HG02884 (cell line): ENCODE measurements at regions not wholly inside any gene's neighbourhood (a gene's known extent, or its start where the extent isn't known, plus 50 kb on each side); places are given as distances from the start of the nearest gene placed in this dataset.
"Not testable (repeated sequence)": the region's sequence is repeated elsewhere in the genome, so short reads cannot be mapped to it uniquely, and the experiment has no call there.

Experiments used
- ATAC-seq: cut with Tn5 transposase; IDR thresholded peaks from one replicate; pipeline ENCODE4 v1.9.1; 2021; ENCODE audit warnings: mild to moderate bottlenecking, moderate library complexity; ENCODE audit not compliant: unreplicated experiment

DNA sequence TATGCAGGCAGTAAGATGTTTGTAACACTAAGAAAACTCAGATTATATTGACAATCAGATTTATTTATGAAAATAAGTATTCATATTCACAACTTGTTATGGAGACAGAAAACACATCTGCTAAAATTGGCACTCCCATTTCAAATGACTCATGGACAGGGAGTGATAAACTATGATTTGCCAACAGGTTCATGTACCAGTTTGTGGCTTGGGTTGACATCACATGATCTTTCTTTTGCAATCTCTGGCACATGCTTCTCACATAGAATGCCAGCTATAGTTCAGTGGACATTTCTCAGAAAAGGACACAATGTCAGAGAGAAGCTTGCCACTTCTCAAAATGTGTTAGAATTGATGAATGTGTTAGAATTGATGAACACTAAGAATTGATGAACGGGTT, 663.2 kb upstream of the ANKRD30A start:
- no peak for ATAC-seq

DNA sequence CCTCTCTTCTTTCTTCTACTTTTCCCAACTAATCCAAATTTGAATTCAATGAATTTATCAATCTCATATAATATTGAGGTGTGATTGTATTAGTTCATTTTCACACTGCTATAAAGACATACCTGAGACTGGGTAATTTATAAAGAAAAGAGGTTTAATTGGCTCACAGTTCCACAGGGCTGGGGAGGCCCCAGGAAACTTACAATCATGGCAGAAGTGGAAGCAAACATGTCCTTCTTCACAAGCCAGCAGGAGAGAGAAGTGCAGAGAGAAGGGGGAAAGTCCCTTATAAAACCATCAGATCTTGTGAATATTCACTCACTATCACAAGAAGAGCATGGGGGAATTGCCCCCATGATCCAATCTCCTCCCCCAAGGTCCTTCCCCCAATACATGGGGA, 667.0 kb upstream of the ANKRD30A start:
- not testable (repeated sequence) for ATAC-seq

DNA sequence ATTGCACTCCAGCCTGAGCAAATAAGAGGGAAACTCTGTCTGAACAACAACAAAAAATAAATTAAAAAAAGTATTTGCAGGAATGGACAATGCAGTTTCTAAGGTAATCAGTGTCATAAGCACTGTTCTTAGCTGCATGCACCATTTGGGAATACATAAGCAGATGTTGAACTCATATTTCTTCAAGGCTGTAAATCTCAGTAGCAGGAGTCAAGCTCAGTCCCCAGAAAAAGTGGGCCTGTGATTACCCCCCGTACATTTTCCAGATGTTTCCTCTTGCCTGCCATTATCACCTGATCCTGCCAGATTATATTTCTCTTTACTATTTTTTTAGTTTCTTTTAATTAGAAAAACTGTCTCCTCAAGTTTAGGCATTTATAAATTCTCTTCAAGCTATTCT, 667.6 kb upstream of the ANKRD30A start:
- ATAC-seq: no peak

DNA sequence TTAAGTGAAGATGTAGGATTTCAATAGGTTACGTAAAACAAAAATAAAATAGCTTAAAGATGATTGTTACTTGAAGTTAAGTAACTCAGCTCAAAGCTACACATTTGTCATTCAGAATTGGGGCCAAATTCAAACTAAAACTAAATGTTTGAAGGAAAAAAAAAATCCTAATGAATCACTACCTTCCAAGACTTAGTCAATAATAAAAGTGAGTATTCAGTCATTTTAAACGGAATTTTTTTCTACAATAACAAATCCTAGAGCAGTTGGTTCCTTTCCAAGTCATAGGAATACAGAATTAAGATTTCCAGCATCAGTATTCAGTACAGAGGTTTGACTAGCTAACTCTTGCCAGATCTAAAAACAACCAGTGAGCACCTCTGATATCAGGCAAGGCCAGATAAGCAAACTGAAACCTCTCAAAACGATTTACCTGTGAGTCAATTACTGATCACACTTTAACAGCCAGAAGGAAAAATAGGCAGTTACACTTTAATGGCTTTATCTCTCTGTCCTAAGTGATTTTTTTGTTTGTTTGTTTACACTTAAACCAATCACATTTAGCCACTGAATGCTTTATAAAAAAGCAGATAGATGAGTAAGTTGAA, 669.8 kb upstream of the ANKRD30A start:
- no peak for ATAC-seq

DNA sequence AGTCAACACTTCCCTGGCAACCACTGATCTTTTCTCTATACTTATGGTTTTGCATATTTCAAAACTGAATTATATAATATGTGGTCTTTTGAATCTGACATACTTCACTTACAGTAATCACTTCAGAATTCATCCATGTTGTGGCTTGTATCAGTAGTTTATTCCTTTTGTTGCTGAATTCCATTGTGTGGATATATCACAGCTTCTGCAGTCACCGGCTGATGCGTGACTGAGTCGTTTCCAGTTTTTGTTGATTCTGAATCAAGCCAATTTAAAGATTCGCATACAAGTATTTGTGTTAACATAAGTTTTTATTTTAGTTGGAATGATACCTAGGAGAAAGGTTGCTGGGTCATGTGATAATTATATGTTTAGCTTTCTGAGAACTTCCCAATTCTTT, 672.5 kb upstream of the ANKRD30A start:
- no peak for ATAC-seq

GRCh38 chr10:36451391-36451970, 673.9 kb upstream of the ANKRD30A start:
- ATAC-seq: no peak

GRCh38 chr10:36450380-36450779, 675.0 kb upstream of the ANKRD30A start:
- ATAC-seq: no peak

DNA sequence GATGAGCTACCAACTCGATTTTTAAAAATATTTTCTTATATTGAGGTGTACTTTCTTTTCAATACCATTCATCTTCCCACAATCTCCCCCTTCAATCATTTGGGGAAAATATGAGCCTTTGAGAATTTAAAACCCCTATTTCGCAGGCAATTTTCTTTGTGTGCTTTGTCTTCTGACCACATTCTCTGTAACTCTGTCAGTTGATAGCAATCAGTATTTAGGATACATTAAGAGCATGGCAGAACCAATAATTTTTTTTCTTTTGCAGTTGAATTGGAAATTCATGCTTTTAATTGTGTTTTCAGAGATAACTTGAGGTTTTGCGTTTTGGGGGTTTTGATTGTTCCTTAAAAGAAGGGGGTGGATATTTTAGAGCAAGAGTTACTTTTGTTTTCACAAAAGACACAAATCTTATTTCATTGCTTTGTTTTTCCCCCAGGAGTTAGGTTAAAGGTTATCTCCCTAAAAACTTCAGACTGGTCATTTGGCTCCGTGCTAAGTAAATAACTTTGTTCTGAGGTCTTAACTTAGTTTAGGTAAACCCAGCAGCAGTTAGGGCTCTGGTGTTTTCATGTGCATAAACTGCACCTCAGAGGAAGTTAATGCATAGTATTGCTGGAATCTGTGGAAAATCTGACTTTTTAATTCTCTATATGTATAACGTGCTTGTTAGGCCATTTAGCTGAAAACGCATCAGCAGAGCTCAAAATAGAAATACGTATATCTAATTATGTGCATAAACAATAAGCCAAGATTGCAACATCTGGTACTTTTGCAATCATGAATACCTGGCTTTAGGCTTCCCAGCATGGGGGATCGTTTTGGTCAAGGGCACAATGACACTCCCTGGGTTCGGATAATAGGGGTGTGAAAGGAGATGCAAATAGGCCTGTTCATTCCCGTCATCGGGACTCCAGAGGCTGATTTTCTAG, 676.4 kb upstream of the ANKRD30A start:
- no peak for ATAC-seq

DNA sequence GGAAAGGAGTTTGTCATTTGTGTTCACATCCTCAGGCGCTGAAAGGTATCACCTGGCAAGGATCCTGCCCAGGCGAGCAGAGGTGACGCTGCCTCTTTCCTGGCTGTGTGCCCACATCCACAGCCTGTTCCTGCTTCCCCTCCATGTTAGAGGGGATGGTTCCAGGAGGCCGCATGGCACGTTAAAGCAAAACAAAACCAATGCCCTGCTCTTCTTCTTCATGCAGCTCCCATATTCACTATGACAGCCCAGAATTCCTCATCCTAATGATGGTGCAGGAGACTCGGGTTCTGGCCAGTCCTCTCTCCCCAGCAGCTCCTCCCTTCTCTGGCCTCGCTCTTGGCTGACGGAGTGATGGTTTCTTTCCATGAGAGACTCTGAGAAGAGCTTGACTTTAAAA, 678.5 kb upstream of the ANKRD30A start:
- no peak for ATAC-seq

GRCh38 chr10:36443233-36443632, 682.2 kb upstream of the ANKRD30A start:
- ATAC-seq: no peak

DNA sequence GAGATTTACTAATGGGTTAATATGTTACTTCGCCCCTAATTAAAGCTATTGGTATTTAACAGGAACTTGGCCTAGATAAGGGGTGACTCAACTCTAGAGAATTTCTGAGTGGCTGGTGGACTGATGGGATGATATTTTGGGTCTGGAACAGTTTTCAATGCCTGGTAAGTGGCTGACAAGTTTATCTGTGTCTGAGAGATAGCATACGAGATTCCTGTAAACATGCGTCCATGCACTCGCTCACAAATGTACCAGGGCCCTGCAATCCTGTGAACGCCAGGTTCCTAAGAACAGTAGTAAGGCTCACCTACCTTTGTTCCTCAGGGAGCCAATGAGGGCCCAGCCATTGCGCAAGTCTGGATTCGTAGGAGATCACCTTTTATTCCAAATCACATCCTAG, 683.8 kb upstream of the ANKRD30A start:
- no peak for ATAC-seq

DNA sequence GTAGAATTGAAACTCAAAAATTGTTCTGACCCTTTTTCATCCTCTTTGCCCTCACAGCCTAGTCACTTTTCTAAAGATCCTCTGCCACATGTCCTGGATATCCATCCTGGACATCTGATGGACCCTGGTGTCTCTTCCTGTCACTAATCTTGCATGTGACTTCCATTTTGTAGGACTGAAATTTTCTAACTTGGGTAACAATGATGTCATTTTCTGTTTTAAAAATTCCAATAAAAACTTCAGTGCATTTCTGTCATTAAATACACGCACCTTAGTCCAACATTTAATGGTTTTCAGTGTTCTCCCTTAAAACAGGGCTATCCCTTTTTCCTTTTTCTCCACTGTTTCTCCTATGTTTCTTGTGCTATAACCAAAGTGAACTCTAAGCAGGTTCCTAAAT, 684.9 kb upstream of the ANKRD30A start:
- ATAC-seq: no peak

DNA sequence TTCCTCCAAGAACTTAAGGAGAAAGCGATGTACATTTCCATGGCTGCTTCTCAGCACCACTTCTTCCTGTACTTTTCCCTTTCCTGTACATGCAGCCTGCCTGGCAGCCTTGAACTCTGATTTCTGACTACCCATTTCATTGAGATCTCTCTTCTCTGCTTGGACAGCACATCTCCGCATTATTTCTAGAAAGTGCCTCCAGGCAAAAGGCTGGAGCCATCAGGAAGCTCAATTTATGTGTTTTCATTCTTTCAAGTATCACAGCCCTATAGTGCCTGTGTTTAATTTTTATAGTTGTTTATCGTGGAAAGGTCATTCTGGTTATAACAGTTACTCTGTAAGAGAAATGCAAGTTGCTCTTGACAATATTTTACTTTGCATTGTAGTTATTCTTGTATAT, 688.0 kb upstream of the ANKRD30A start:
- no peak for ATAC-seq

DNA sequence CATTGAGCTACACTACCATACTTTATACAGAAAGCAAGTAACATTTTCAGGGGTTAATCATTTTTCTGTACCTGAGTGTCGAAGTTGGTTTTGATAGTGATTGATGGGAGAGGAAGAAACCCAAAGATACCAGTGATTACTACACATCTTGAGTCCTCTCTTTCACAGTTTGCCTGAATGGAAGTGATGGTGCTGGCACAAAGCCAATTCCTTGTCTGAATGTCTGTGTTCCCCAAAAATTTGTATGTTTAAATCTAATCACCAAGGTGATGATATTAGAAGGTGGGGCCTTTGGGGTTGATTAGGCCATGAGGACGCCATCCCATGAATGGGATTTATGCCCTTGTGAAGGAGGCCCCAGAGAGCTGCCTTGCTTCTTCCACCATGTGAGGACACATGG, 696.9 kb upstream of the ANKRD30A start:
- no peak for ATAC-seq

DNA sequence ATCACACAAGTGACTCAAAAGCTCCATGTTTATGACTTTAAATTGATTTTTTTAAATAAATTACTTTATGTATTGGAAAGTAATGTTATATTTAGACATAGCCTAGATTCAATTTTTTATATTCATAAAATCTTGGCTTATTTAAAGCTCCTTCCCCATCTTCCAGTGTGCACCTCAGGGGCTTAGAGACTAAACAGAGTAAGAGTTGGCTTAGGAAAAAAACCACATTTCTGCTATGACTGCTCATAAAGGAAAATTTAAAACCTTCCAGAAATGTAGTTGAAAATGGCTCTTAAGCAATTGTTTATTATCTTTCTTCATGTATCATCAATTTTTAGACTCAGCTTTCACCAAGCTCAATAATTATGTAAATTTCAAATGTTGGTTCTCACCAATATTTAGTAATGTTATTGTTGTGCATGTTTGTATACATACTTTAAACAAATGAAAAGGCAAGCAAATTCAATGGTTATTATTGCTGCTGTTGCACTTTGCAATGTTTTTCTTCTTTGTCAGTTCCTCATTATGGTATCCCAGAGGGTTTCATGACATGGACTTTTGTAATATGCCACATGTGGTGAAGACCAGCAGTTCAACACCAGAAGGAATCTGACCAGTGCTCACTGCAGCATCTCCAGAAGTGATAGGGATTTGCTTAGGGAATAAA, 700.1 kb upstream of the ANKRD30A start:
- ATAC-seq: no peak

- ATAC-seq: no peak
Observed at GRCh38 chr10:36424502-36424901, 700.9 kb upstream of the ANKRD30A start.

- no peak for ATAC-seq
Observed at GRCh38 chr10:36423821-36424248, 701.6 kb upstream of the ANKRD30A start.

DNA sequence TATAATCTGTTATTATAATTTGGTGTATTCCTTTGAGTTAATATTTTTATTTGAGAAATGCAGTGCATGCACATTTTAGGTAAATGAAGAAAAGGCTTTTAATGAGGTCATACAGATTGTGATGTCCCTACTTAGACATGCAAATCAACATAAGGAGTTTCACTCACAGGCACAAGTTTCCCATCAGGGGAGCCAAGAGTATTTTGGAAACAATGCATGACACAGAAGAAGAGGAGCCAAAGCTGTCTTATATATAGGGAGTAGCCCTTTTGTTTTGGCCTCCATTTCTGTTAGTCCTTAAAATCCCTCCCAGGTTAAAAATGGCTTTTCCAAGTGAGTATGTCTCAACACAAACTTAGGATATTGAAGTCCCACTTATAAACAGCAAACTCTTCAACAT, 703.4 kb upstream of the ANKRD30A start:
- ATAC-seq: no peak

DNA sequence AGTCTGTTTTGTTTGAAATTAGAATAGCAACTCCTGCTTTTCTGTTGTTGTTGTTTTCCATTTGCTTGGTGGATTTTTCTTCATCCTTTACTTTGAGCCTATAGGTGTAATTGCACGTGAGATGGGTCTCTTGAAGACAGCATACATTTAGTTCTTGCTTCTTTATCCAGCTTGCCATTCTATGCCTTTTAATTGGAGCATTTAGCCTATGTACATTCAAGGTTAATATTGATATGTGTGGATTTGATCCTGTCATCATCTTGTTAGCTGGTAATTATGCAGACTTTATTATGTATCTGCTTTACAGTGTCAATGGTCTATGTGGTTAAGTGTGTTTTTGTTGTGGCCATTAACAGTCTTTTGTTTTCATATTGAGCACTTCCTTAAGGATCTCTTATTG, 708.9 kb upstream of the ANKRD30A start:
- ATAC-seq: no peak

DNA sequence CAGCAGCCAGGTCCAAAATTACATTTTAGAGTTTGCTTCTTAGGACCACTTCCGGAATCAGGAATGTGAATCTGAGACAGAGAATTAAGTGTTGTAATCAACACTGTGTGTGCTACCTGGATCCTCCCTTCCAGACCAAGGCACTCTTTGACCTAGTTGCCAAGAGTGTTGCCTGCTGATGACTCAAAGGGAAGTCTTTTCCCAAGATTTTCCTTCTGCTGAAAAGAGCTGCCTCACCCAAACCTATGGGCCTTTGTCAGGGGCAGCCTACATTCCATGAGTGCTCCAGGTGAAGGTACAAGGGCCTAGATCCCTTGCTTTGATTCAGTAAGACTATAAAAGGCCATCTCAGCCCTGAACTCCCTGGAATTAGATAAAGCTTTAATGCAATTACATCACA, 712.5 kb upstream of the ANKRD30A start:
- no peak for ATAC-seq

GRCh38 chr10:36400238-36400637, 725.2 kb upstream of the ANKRD30A start:
- ATAC-seq: not testable (repeated sequence)

GRCh38 chr10:36393801-36394200, 731.6 kb upstream of the ANKRD30A start:
- ATAC-seq: no peak
